Liver (tissue), 8 donors: ENCODE measurements at regions not wholly inside any gene's neighbourhood (a gene's known extent, or its start where the extent isn't known, plus 50 kb on each side); places are given as distances from the start of the nearest gene placed in this dataset.
"Not testable (repeated sequence)": the region's sequence is repeated elsewhere in the genome, so short reads cannot be mapped to it uniquely, and the experiment has no call there.

Experiments
- DNase-seq: peaks from one replicate; pipeline ENCODE4 v3.0.0-alpha.2; 2017; ENCODE audit warnings: low spot score
- H3K27ac ChIP-seq, 2 donors: one replicate each; pipeline ENCODE4 v1.7.0; 2013; ENCODE audit warnings: inconsistent platforms in 2 of 2, low read length in 2 of 2, control low read depth in 1 of 2, low read depth in 1 of 2, mild to moderate bottlenecking in 1 of 2
- H3K27me3 ChIP-seq, 4 donors: one replicate each; pipeline versions ENCODE4 v1.6.1 to v1.7.0; 2013; ENCODE audit warnings: low read length in 3 of 4, inconsistent platforms in 1 of 4, mild to moderate bottlenecking in 1 of 4, moderate library complexity in 1 of 4; ENCODE audit not compliant: control insufficient read depth in 4 of 4, insufficient read depth in 4 of 4
- H3K36me3 ChIP-seq, 4 donors: one replicate each; pipeline versions ENCODE4 v1.6.1 to v1.7.0; 2013; ENCODE audit warnings: low read length in 3 of 4, mild to moderate bottlenecking in 3 of 4, low read depth in 1 of 4, moderate library complexity in 1 of 4; ENCODE audit not compliant: control insufficient read depth in 4 of 4, insufficient read depth in 3 of 4
- H3K4me1 ChIP-seq, 4 donors: one replicate each; pipeline versions ENCODE4 v1.6.1 to v1.7.0; 2013; ENCODE audit warnings: low read length in 3 of 4, mild to moderate bottlenecking in 3 of 4, moderate library complexity in 1 of 4; ENCODE audit not compliant: control insufficient read depth in 4 of 4, insufficient read depth in 4 of 4
- H3K4me3 ChIP-seq, 3 donors: one replicate each; pipeline versions ENCODE4 v1.6.1 to v1.7.0; 2013; ENCODE audit warnings: low read length in 3 of 3, control low read depth in 1 of 3, low read depth in 1 of 3, mild to moderate bottlenecking in 1 of 3
- H3K9ac ChIP-seq, 2 donors: one replicate each; pipeline ENCODE4 v1.7.0; 2013; ENCODE audit warnings: low read length in 2 of 2, mild to moderate bottlenecking in 2 of 2, moderate library complexity in 2 of 2, control low read depth in 1 of 2, low read depth in 1 of 2
- H3K9me3 ChIP-seq, 4 donors: one replicate each; pipeline versions ENCODE4 v1.6.1 to v1.7.0; 2013; ENCODE audit warnings: low read length in 3 of 4; ENCODE audit not compliant: control insufficient read depth in 4 of 4
- CTCF ChIP-seq: fragments of 150-350 bp; IDR thresholded peaks from 2 replicates; pipeline ENCODE4 v1.5.1; 2017; ENCODE audit warnings: improper control_type of control experiment, low read depth, low read length; ENCODE audit not compliant: missing input control
- EGR1 ChIP-seq, 2 donors: IDR thresholded peaks; 2 replicates each; pipeline ENCODE4 v1.6.1; 2016 to 2018; ENCODE audit warnings: antibody characterized with exemption in 2 of 2, low read depth in 2 of 2
- FOXA1 ChIP-seq: IDR thresholded peaks from 2 replicates; pipeline ENCODE4 v1.6.1; 2016; ENCODE audit warnings: antibody characterized with exemption
- GABPA ChIP-seq, 2 donors: IDR thresholded peaks in 1 of 2; conservative IDR thresholded peaks in 1 of 2; 2 replicates each; pipeline ENCODE4 v1.6.1; 2016; ENCODE audit warnings: antibody characterized with exemption in 2 of 2, mild to moderate bottlenecking in 1 of 2, moderate library complexity in 1 of 2
- HNF4A ChIP-seq, 2 donors: conservative IDR thresholded peaks; 2 replicates each; pipeline ENCODE4 v1.6.1; 2016; ENCODE audit warnings: antibody characterized with exemption in 2 of 2, mild to moderate bottlenecking in 2 of 2
- JUND ChIP-seq, 2 donors: IDR thresholded peaks; 2 replicates each; pipeline ENCODE4 v1.6.1; 2016; ENCODE audit warnings: antibody characterized with exemption in 2 of 2
- NR2F2 ChIP-seq: IDR thresholded peaks from 2 replicates; pipeline ENCODE4 v1.6.1; 2016; ENCODE audit warnings: antibody characterized with exemption
- RAD21 ChIP-seq, 2 donors: IDR thresholded peaks; 2 replicates each; pipeline ENCODE4 v1.6.1; 2016; ENCODE audit warnings: antibody characterized with exemption in 2 of 2, mild to moderate bottlenecking in 2 of 2
- REST ChIP-seq: IDR thresholded peaks from 2 replicates; pipeline ENCODE4 v1.6.1; 2016; ENCODE audit warnings: antibody characterized with exemption, mild to moderate bottlenecking
- RXRA ChIP-seq, 2 donors: IDR thresholded peaks; 2 replicates each; pipeline ENCODE4 v1.6.1; 2017 to 2018; ENCODE audit warnings: antibody characterized with exemption in 2 of 2, mild to moderate bottlenecking in 1 of 2
- SP1 ChIP-seq: IDR thresholded peaks from 2 replicates; pipeline ENCODE4 v1.6.1; 2018; ENCODE audit warnings: antibody characterized with exemption, mild to moderate bottlenecking
- TAF1 ChIP-seq: conservative IDR thresholded peaks from 2 replicates; pipeline ENCODE4 v1.6.1; 2016; ENCODE audit warnings: antibody characterized with exemption, mild to moderate bottlenecking
- WGBS: extraction: QIAGEN DNeasy Blood & Tissue Kit; methylation state at CpG from one replicate; pipeline ENCODE4 v1.1.7; 2013; 5-methylcytosine and 5-hydroxymethylcytosine counted together
- TF ChIP-seq, protein P1 (sequence below): IDR thresholded peaks from 2 replicates; pipeline ENCODE4 v1.6.1; 2016; ENCODE audit warnings: antibody characterized with exemption
- donor health status: healthy.
- donor health status: healthy.
- donor health status: healthy.
- donor health status: healthy.
- donor health status: healthy.

DNA sequence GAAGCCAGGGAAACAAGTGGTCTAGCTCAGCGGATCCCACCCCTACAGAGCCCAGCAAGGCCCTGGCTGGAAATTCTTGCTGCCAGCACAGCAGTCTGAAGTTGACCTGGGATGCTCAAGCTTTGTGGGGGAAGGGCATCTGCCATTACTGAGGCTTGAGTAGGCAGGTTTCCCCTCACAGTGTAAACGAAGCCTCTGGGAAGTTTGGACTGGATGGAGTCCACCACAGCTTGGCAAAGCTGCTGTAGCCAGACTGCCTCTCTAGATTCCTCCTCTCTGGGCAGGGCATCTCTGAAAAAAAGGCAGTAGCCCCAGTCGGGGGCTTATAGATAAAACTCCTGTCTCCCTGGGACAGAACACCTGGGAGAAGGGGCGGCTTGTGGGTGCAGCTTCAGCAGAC, 365.9 kb upstream of the SALL1 start:
- H3K9ac ChIP-seq, H3K4me3 ChIP-seq, H3K27me3 ChIP-seq, DNase-seq, H3K9me3 ChIP-seq, H3K27ac ChIP-seq, H3K36me3 ChIP-seq, H3K4me1 ChIP-seq: not testable (repeated sequence)
- peak in 1 of 2 donors; percentile 47 for TF ChIP-seq HNF4A (conservative IDR thresholded peaks at IDR 0.05)
- 57% methylated on average over 4 of the region's 4 CpGs for WGBS

- H3K9me3 ChIP-seq, result peaks cover 0 to 2% (median 0%) of the 10 kb centered on the region in 4 donors
- H3K27me3 ChIP-seq, result no peaks in the 10 kb centered on the region
- no peak for DNase-seq
- TF ChIP-seq GABPA (IDR thresholded peaks at IDR 0.05 in 1 of 2, conservative IDR thresholded peaks at IDR 0.05 in 1 of 2) (no peak), RAD21 (IDR thresholded peaks at IDR 0.05) (no peak), FOXA1 (no peak), NR2F2 (no peak), HNF4A (conservative IDR thresholded peaks at IDR 0.05) (no peak), RXRA (IDR thresholded peaks at IDR 0.05) (no peak), CTCF (no peak)
- H3K27ac ChIP-seq, result no peak overlapping the region
- WGBS, result 92% methylated on average over 2 of the region's 2 CpGs
- H3K9ac ChIP-seq, result no peak overlapping the region
- H3K4me1 ChIP-seq, result no peaks in the 10 kb centered on the region
- H3K36me3 ChIP-seq, result peaks cover 0 to 5% (median 2%) of the 10 kb centered on the region in 4 donors
- H3K4me3 ChIP-seq, result no peak overlapping the region
These were observed 359.3 kb upstream of the SALL1 start for GRCh38 chr16:51510416-51510815.

DNA sequence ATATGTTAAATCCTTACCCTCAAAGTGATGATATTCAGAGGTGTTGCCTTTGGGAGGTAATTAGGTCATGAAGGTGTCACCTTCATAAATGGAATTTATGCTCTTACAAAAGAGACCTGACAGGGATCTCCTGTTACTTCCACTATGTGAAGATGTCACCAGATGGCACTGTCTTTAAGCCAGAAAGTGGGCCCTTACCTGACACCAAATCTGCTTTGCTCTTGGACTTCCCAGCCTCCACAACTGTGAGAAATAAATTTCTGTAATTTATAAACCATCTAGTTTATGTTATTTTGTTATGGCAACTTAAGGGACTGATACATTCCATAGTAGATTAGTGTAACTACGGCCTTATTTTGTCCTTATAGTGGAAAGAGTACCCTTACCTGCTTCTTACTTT, 358.3 kb upstream of the SALL1 start:
- H3K4me1 ChIP-seq, result no peaks in the 10 kb centered on the region
- H3K27me3 ChIP-seq, result no peaks in the 10 kb centered on the region
- H3K9ac ChIP-seq, result no peak overlapping the region
- no peak overlapping the region for H3K4me3 ChIP-seq
- H3K36me3 ChIP-seq, result peaks cover 0 to 3% (median under 1%) of the 10 kb centered on the region in 4 donors
- no peak for DNase-seq
- peaks cover 0 to 2% (median 0%) of the 10 kb centered on the region in 4 donors for H3K9me3 ChIP-seq
- TF ChIP-seq RAD21 (IDR thresholded peaks at IDR 0.05) (peak in 1 of 2 donors; percentile 21), SP1 (no peak)
- no peak overlapping the region for H3K27ac ChIP-seq
- 97% methylated on average over 1 of the region's 1 CpG for WGBS

DNA sequence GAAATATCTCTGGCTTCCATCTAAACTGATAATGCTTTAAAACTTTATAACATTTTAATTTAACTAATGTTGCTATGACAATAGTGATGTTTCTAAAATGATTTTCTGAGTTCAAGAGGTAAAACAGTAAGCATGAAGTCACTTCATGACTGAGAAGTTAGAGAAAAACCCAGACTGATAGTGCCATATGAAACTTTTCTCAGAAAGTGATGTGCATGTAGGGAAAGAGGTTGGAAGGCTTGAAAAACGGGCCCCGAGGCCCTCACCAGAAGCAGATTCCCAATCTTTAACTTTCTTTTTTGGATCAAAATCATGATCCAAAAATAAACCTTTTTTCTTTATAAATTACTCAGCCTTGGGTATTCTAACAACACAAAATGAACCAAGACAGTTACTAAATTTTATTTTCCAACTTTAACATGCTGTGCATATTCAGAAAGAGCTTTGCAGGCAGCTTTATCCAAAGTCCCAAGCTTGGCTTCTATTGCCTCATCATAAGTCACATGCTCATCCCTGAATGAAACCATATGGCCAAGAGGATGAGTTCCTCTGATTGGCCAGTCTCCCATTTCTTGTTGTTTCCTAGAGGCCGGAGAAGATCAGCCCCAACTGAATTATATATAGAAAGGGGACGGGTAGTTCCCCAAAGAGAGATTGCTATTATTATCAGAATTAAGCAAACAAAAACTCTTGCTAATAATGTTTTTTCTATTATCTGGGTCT, 357.6 kb upstream of the SALL1 start:
- no peak overlapping the region for H3K27ac ChIP-seq
- DNase-seq, result no peak
- H3K9me3 ChIP-seq, result peaks cover 0 to 2% (median 0%) of the 10 kb centered on the region in 4 donors
- WGBS, result 85% methylated on average over 4 of the region's 4 CpGs
- H3K36me3 ChIP-seq, result peaks cover 0 to 3% (median 0%) of the 10 kb centered on the region in 4 donors
- no peak overlapping the region for H3K9ac ChIP-seq
- H3K4me3 ChIP-seq, result no peak overlapping the region
- no peaks in the 10 kb centered on the region for H3K4me1 ChIP-seq
- no peaks in the 10 kb centered on the region for H3K27me3 ChIP-seq
- TF ChIP-seq NR2F2 (no peak), REST (no peak), RXRA (IDR thresholded peaks at IDR 0.05) (no peak), JUND (IDR thresholded peaks at IDR 0.05) (no peak), RAD21 (IDR thresholded peaks at IDR 0.05) (no peak), TAF1 (no peak), HNF4A (conservative IDR thresholded peaks at IDR 0.05) (no peak), EGR1 (IDR thresholded peaks at IDR 0.05; ENCODE audit: low read depth in 2 of 2) (no peak), CTCF (no peak), SP1 (no peak)
- TF ChIP-seq, protein P1, sequence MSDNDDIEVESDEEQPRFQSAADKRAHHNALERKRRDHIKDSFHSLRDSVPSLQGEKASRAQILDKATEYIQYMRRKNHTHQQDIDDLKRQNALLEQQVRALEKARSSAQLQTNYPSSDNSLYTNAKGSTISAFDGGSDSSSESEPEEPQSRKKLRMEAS, result no peak
